GM21619 (cell line): ENCODE measurements at regions not wholly inside any gene's neighbourhood (a gene's known extent, or its start where the extent isn't known, plus 50 kb on each side); places are given as distances from the start of the nearest gene placed in this dataset.

ENCODE experiments used
- ATAC-seq: cut with Tn5 transposase; IDR thresholded peaks from one replicate; pipeline ENCODE4 v1.9.1; 2021; ENCODE audit not compliant: unreplicated experiment

GRCh38 chr12:14273913-14274311, 91.6 kb upstream of the ATF7IP start:
- no peak for ATAC-seq

GRCh38 chr12:14275111-14275510, 90.4 kb upstream of the ATF7IP start:
- ATAC-seq: no peak

GRCh38 chr12:14275886-14276285, 89.6 kb upstream of the ATF7IP start:
- ATAC-seq: no peak

GRCh38 chr12:14278294-14278953, 87.1 kb upstream of the ATF7IP start:
- no peak for ATAC-seq

GRCh38 chr12:14279845-14280244, 85.6 kb upstream of the ATF7IP start:
- ATAC-seq: no peak

GRCh38 chr12:14280921-14281320, 84.6 kb upstream of the ATF7IP start:
- ATAC-seq: no peak

- ATAC-seq: no peak
Measured at GRCh38 chr12:14281539-14281938, 83.9 kb upstream of the ATF7IP start.

- ATAC-seq: no peak
Measured at GRCh38 chr12:14283489-14284144, 81.9 kb upstream of the ATF7IP start.

- ATAC-seq: no peak
Measured at GRCh38 chr12:14284184-14284722, 81.2 kb upstream of the ATF7IP start.

- ATAC-seq: no peak
Measured at GRCh38 chr12:14289601-14290000, 75.9 kb upstream of the ATF7IP start.

GRCh38 chr12:14290951-14291350, 74.5 kb upstream of the ATF7IP start:
- ATAC-seq: no peak

- no peak for ATAC-seq
Measured at GRCh38 chr12:14303661-14304155, 61.8 kb upstream of the ATF7IP start.

- ATAC-seq: no peak
Measured at GRCh38 chr12:14307004-14307403, 58.5 kb upstream of the ATF7IP start.

GRCh38 chr12:14308516-14308915, 57.0 kb upstream of the ATF7IP start:
- no peak for ATAC-seq

GRCh38 chr12:14310866-14311265, 54.6 kb upstream of the ATF7IP start:
- no peak for ATAC-seq

GRCh38 chr12:14313379-14314138, 51.9 kb upstream of the ATF7IP start:
- ATAC-seq: no peak

- ATAC-seq: no peak
Measured at GRCh38 chr12:14314801-14315200, 50.7 kb upstream of the ATF7IP start.

GRCh38 chr12:14315501-14315900, 50.0 kb upstream of the ATF7IP start:
- ATAC-seq: no peak
